Liver (tissue), 3 donors: ENCODE measurements at regions not wholly inside any gene's neighbourhood (a gene's known extent, or its start where the extent isn't known, plus 50 kb on each side); places are given as distances from the start of the nearest gene placed in this dataset.

ENCODE experiments used
- CTCF ChIP-seq: fragments of 150-350 bp; IDR thresholded peaks from 2 replicates; pipeline ENCODE4 v1.5.1; 2017; ENCODE audit warnings: improper control_type of control experiment, low read depth, low read length; ENCODE audit not compliant: missing input control
- EGR1 ChIP-seq, 2 donors: IDR thresholded peaks; 2 replicates each; pipeline ENCODE4 v1.6.1; 2016 to 2018; ENCODE audit warnings: antibody characterized with exemption in 2 of 2, low read depth in 2 of 2
- FOXA1 ChIP-seq: IDR thresholded peaks from 2 replicates; pipeline ENCODE4 v1.6.1; 2016; ENCODE audit warnings: antibody characterized with exemption
- GABPA ChIP-seq, 2 donors: IDR thresholded peaks in 1 of 2; conservative IDR thresholded peaks in 1 of 2; 2 replicates each; pipeline ENCODE4 v1.6.1; 2016; ENCODE audit warnings: antibody characterized with exemption in 2 of 2, mild to moderate bottlenecking in 1 of 2, moderate library complexity in 1 of 2
- RAD21 ChIP-seq, 2 donors: IDR thresholded peaks; 2 replicates each; pipeline ENCODE4 v1.6.1; 2016; ENCODE audit warnings: antibody characterized with exemption in 2 of 2, mild to moderate bottlenecking in 2 of 2
- RXRA ChIP-seq, 2 donors: IDR thresholded peaks; 2 replicates each; pipeline ENCODE4 v1.6.1; 2017 to 2018; ENCODE audit warnings: antibody characterized with exemption in 2 of 2, mild to moderate bottlenecking in 1 of 2
- SP1 ChIP-seq: IDR thresholded peaks from 2 replicates; pipeline ENCODE4 v1.6.1; 2018; ENCODE audit warnings: antibody characterized with exemption, mild to moderate bottlenecking
- TAF1 ChIP-seq: conservative IDR thresholded peaks from 2 replicates; pipeline ENCODE4 v1.6.1; 2016; ENCODE audit warnings: antibody characterized with exemption, mild to moderate bottlenecking
- YY1 ChIP-seq: IDR thresholded peaks from 2 replicates; pipeline ENCODE4 v1.6.1; 2016; ENCODE audit warnings: antibody characterized with exemption, mild to moderate bottlenecking
- ZBTB33 ChIP-seq: IDR thresholded peaks from 2 replicates; pipeline ENCODE4 v1.6.1; 2016; ENCODE audit warnings: antibody characterized with exemption
- TF ChIP-seq, protein P1 (sequence below): IDR thresholded peaks from 2 replicates; pipeline ENCODE4 v1.6.1; 2016; ENCODE audit warnings: antibody characterized with exemption, mild to moderate bottlenecking
- donor health status: healthy.
- donor health status: healthy.

DNA sequence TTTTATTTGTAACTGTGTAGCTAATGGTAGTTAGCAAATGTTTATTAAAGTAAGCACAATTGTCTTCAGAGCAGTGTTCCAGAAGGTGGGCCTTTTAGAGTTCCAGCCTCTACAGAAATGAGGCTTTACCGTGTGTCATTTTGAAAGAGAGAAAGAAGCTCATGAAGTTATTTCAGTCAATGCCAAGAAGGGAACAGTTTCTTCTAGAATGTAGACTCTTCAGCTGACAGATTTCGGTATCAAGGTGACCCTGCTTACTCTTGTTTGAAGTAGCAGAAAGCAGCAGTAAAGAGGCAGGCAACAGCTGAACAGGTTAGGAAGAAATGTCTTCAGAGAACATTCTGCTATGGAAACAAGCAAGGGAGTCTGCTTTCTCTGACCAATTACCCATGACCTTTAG lies 93.6 kb downstream of the TASL start:
- TF ChIP-seq CTCF = no peak
- no peak for TF ChIP-seq ZBTB33
- TF ChIP-seq EGR1 (IDR thresholded peaks at IDR 0.05; ENCODE audit: low read depth in 2 of 2) = no peak
- TF ChIP-seq, protein P1, sequence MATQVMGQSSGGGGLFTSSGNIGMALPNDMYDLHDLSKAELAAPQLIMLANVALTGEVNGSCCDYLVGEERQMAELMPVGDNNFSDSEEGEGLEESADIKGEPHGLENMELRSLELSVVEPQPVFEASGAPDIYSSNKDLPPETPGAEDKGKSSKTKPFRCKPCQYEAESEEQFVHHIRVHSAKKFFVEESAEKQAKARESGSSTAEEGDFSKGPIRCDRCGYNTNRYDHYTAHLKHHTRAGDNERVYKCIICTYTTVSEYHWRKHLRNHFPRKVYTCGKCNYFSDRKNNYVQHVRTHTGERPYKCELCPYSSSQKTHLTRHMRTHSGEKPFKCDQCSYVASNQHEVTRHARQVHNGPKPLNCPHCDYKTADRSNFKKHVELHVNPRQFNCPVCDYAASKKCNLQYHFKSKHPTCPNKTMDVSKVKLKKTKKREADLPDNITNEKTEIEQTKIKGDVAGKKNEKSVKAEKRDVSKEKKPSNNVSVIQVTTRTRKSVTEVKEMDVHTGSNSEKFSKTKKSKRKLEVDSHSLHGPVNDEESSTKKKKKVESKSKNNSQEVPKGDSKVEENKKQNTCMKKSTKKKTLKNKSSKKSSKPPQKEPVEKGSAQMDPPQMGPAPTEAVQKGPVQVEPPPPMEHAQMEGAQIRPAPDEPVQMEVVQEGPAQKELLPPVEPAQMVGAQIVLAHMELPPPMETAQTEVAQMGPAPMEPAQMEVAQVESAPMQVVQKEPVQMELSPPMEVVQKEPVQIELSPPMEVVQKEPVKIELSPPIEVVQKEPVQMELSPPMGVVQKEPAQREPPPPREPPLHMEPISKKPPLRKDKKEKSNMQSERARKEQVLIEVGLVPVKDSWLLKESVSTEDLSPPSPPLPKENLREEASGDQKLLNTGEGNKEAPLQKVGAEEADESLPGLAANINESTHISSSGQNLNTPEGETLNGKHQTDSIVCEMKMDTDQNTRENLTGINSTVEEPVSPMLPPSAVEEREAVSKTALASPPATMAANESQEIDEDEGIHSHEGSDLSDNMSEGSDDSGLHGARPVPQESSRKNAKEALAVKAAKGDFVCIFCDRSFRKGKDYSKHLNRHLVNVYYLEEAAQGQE = no peak
- TF ChIP-seq TAF1 = no peak
- TF ChIP-seq RAD21 (IDR thresholded peaks at IDR 0.05) = no peak
- TF ChIP-seq YY1 = no peak
- TF ChIP-seq RXRA (IDR thresholded peaks at IDR 0.05) = no peak
- TF ChIP-seq SP1 = no peak
- TF ChIP-seq FOXA1 = no peak
- no peak for TF ChIP-seq GABPA (IDR thresholded peaks at IDR 0.05 in 1 of 2, conservative IDR thresholded peaks at IDR 0.05 in 1 of 2)
